SU-DHL-6 (cell line): ENCODE measurements at regions not wholly inside any gene's neighbourhood (a gene's known extent, or its start where the extent isn't known, plus 50 kb on each side); places are given as distances from the start of the nearest gene placed in this dataset.

Experiments used
- H2AFZ ChIP-seq: fragments of 200-600 bp; sonication (generic); 2 replicates; pipeline ENCODE4 v1.6.1; 2014; ENCODE audit warnings: low read depth, mild to moderate bottlenecking, moderate library complexity, mixed read lengths, antibody characterized with exemption, low read length; ENCODE audit not compliant: severe bottlenecking
- H3F3A ChIP-seq: fragments of 200-600 bp; shearing (Covaris generic); 2 replicates; pipeline ENCODE4 v1.6.0; 2016; ENCODE audit warnings: antibody characterized with exemption, mild to moderate bottlenecking; ENCODE audit not compliant: insufficient read depth
- H3K27ac ChIP-seq: fragments of 200-600 bp; sonication (generic); 2 replicates; pipeline ENCODE4 v1.5.1; 2016; ENCODE audit warnings: low read depth, mild to moderate bottlenecking, low read length, moderate library complexity, mixed read lengths
- H3K27me3 ChIP-seq: fragments of 200-600 bp; sonication (generic), shearing (Covaris generic); 2 replicates; pipeline ENCODE4 v1.6.0; 2014; ENCODE audit warnings: mild to moderate bottlenecking, low read length
- H3K36me3 ChIP-seq: fragments of 200-600 bp; sonication (generic); 2 replicates; pipeline ENCODE4 v1.6.1; 2014; ENCODE audit warnings: mild to moderate bottlenecking, low read length, mixed read lengths
- H3K4me2 ChIP-seq: fragments of 300-600, 200-600 bp; shearing (Covaris generic), sonication (generic); 2 replicates; pipeline ENCODE4 v1.6.0; 2014; ENCODE audit warnings: low read length, low read depth, mild to moderate bottlenecking; ENCODE audit not compliant: poor library complexity, severe bottlenecking
- H3K4me3 ChIP-seq: fragments of 200-600 bp; sonication (generic); 2 replicates; pipeline ENCODE4 v1.5.1; 2014; ENCODE audit warnings: antibody characterized with exemption, low read length, mild to moderate bottlenecking, mixed read lengths; ENCODE audit not compliant: insufficient read depth, poor library complexity, severe bottlenecking
- H3K79me2 ChIP-seq: fragments of 200-600 bp; sonication (generic); 2 replicates; pipeline ENCODE4 v1.6.1; 2014; ENCODE audit warnings: mild to moderate bottlenecking, low read length, moderate library complexity; ENCODE audit not compliant: insufficient read depth
- H3K9ac ChIP-seq: fragments of 200-600 bp; sonication (generic); 2 replicates; pipeline ENCODE4 v1.7.0; 2014; ENCODE audit warnings: mild to moderate bottlenecking, low read length
- H3K9me2 ChIP-seq: fragments of 200-600 bp; sonication (generic); replicated peaks from 2 replicates; pipeline ENCODE4 v1.6.1; 2014; ENCODE audit warnings: low read length; ENCODE audit not compliant: insufficient read depth
- H3K9me3 ChIP-seq: fragments of 200-600 bp; sonication (generic); 2 replicates; pipeline ENCODE4 v1.6.1; 2014; ENCODE audit warnings: low read length, mixed read lengths; ENCODE audit not compliant: insufficient read depth
- H4K20me1 ChIP-seq: fragments of 200-600 bp; sonication (generic); 2 replicates; pipeline ENCODE4 v1.6.1; 2014; ENCODE audit warnings: low read depth, mild to moderate bottlenecking, antibody characterized with exemption, low read length, moderate library complexity, mixed read lengths
- EZH2phosphoT487 ChIP-seq: fragments of 200-600 bp; sonication (generic), shearing (Covaris generic); conservative IDR thresholded peaks from 2 replicates; pipeline ENCODE4 v1.6.1; 2018; ENCODE audit warnings: mild to moderate bottlenecking, antibody characterized with exemption, low read length, moderate library complexity, mixed read lengths
- TF ChIP-seq, protein P1 (sequence below): fragments of 200-600 bp; sonication (generic); IDR thresholded peaks from one replicate; pipeline ENCODE4 v1.5.1; 2017; ENCODE audit warnings: antibody characterized with exemption, mild to moderate bottlenecking, low read length, moderate library complexity; ENCODE audit not compliant: insufficient read depth, poor library complexity, severe bottlenecking

DNA sequence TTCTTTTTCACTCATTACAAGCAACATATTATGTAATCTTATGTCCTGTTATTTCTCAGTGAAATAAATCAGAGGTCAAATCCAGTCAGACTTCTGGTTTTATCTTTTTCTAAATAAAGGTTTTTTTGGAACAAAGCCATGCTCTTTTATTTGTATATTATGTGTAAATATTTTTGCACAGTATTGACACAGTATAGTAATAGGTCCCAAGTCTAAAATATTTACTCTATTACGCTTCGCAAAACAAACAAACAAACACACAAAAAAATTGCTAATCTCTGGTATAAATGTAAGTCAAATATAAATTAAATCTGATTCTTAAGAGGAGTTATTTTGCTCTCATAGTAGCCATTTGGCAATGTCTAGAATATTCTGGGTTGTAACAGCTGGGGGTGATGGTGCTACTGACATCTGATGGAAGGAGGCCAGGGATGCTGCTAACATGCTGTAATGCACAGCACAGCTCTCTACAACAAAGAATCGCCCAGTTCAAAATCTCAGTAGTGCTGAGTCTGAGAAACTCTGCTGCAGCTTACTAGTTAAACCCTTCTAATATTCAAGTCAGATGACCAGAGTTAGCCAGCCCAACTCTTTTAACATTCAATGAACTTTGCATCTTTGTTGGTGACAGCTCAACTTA is 602.1 kb downstream of the RAB28 start:
- Histone ChIP-seq H3K79me2 (no peaks in the 10 kb centered on the region), H3K27ac (no peak overlapping the region), H3K4me3 (no peak overlapping the region), H4K20me1 (no peaks in the 10 kb centered on the region), H3F3A (no peaks in the 10 kb centered on the region), H3K9ac (no peak overlapping the region), H3K27me3 (no peaks in the 10 kb centered on the region), H2AFZ (no peak overlapping the region), H3K4me2 (no peak overlapping the region), H3K9me3 (no peaks in the 10 kb centered on the region), H3K36me3 (no peaks in the 10 kb centered on the region), H3K9me2 (no peaks in the 10 kb centered on the region; the same call in 1 of the 2 replicates)
- TF ChIP-seq EZH2phosphoT487, result no peak
- TF ChIP-seq, protein P1, sequence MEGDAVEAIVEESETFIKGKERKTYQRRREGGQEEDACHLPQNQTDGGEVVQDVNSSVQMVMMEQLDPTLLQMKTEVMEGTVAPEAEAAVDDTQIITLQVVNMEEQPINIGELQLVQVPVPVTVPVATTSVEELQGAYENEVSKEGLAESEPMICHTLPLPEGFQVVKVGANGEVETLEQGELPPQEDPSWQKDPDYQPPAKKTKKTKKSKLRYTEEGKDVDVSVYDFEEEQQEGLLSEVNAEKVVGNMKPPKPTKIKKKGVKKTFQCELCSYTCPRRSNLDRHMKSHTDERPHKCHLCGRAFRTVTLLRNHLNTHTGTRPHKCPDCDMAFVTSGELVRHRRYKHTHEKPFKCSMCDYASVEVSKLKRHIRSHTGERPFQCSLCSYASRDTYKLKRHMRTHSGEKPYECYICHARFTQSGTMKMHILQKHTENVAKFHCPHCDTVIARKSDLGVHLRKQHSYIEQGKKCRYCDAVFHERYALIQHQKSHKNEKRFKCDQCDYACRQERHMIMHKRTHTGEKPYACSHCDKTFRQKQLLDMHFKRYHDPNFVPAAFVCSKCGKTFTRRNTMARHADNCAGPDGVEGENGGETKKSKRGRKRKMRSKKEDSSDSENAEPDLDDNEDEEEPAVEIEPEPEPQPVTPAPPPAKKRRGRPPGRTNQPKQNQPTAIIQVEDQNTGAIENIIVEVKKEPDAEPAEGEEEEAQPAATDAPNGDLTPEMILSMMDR, result no peak

DNA sequence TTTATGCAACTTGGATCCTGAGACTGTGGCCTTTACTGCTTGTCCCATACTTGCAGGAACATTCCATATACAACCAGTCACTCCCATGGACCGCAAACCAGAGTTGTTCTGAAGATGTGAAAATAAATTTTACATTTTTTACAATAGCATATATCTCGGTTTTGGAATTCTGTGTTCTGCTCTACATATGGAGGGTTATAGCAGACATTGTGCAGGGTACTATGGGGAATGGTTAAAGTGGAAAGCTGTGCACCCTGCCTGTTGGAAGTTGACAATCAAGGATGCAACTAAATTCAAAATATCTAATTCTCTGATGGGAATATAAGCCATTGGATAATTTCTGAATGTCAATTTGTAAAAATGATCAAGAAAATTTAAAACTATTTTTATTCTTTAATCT is 603.3 kb downstream of the RAB28 start:
- Histone ChIP-seq H3K9me3 (no peaks in the 10 kb centered on the region), H3K27me3 (no peaks in the 10 kb centered on the region), H3K4me2 (no peak overlapping the region), H3K4me3 (no peak overlapping the region), H3K9ac (no peak overlapping the region), H3F3A (no peaks in the 10 kb centered on the region), H3K9me2 (no peaks in the 10 kb centered on the region; the same call in 1 of the 2 replicates), H4K20me1 (no peaks in the 10 kb centered on the region), H3K79me2 (no peaks in the 10 kb centered on the region), H2AFZ (no peak overlapping the region), H3K36me3 (no peaks in the 10 kb centered on the region), H3K27ac (no peak overlapping the region)
- TF ChIP-seq, protein P1, result no peak
- TF ChIP-seq EZH2phosphoT487, result no peak

DNA sequence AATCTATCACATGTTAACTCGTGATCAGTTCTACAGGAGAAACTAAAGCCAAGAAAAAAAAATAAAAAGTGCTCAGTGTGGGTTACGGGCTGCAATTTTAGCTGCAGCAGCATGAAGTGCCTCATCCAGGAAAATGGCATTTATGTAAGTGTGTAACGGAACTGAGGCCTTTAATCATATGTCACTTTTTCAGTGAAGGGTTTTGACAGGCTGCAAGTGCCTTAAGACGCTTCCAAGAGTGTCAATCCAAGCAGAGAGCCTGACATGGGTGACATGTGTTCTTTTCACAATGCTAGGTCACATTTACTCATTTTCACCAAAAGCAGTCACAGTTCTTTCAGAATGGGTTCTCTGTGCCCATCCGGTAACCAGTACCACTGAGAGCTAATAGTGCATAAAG is 604.6 kb downstream of the RAB28 start:
- Histone ChIP-seq H2AFZ (no peak overlapping the region), H3K9me2 (no peaks in the 10 kb centered on the region; the same call in 1 of the 2 replicates), H3K79me2 (no peaks in the 10 kb centered on the region), H3K27me3 (no peaks in the 10 kb centered on the region), H3F3A (no peaks in the 10 kb centered on the region), H4K20me1 (no peaks in the 10 kb centered on the region), H3K4me2 (no peak overlapping the region), H3K36me3 (no peaks in the 10 kb centered on the region), H3K4me3 (no peak overlapping the region), H3K9me3 (no peaks in the 10 kb centered on the region), H3K9ac (no peak overlapping the region), H3K27ac (no peak overlapping the region)
- TF ChIP-seq, protein P1, result no peak
- TF ChIP-seq EZH2phosphoT487, result no peak
